Testis (tissue), 2 donors: ENCODE measurements at regions not wholly inside any gene's neighbourhood (a gene's known extent, or its start where the extent isn't known, plus 50 kb on each side); places are given as distances from the start of the nearest gene placed in this dataset.

Experiments used
- DNase-seq: peaks from one replicate; pipeline ENCODE4 v3.0.0-alpha.2; 2019
- H3K27ac ChIP-seq, 2 donors: fragments of 200-600 bp; sonication (generic); one replicate each; pipeline ENCODE4 v1.5.1; 2019
- H3K27me3 ChIP-seq: fragments of 200-600 bp; sonication (generic); one replicate; pipeline ENCODE4 v1.5.1; 2019
- H3K36me3 ChIP-seq: fragments of 200-600 bp; sonication (generic); one replicate; pipeline ENCODE4 v1.5.1; 2017; ENCODE audit warnings: low read depth; ENCODE audit errors: missing control alignments
- H3K4me1 ChIP-seq: fragments of 200-600 bp; sonication (generic); one replicate; pipeline ENCODE4 v1.5.1; 2019
- H3K4me3 ChIP-seq, 2 donors: fragments of 200-600 bp; sonication (generic); one replicate each; pipeline ENCODE4 v1.5.1; 2017 to 2019
- H3K9me3 ChIP-seq: fragments of 200-600 bp; sonication (generic); one replicate; pipeline ENCODE4 v1.5.1; 2017
- POLR2A ChIP-seq: fragments of 450-650 bp; IDR thresholded peaks from one replicate; pipeline ENCODE4 v1.6.1; 2017; ENCODE audit warnings: antibody characterized with exemption, mild to moderate bottlenecking, moderate library complexity
- WGBS, 2 donors: methylation state at CpG; one replicate each; pipeline ENCODE4 v1.1.5; 2018; 5-methylcytosine and 5-hydroxymethylcytosine counted together
- intact Hi-C: fragments of 100-400 bp; cut with DNase I; formaldehyde crosslinking; loops from one replicate; pipeline ENCODE4 v1.15.1; 2023; ENCODE audit warnings: low total_unique reads
- TF ChIP-seq, protein P1 (sequence below), 3 experiments: fragments of 450-650 bp in 2 of 3; fragments of 200-600 bp in 1 of 3; sonication (generic) in 1 of 3; IDR thresholded peaks; one replicate each; pipeline ENCODE4 v1.5.1; 2016 to 2019; ENCODE audit warnings: antibody characterized with exemption in 3 of 3, mild to moderate bottlenecking in 2 of 3, moderate library complexity in 1 of 3

DNA sequence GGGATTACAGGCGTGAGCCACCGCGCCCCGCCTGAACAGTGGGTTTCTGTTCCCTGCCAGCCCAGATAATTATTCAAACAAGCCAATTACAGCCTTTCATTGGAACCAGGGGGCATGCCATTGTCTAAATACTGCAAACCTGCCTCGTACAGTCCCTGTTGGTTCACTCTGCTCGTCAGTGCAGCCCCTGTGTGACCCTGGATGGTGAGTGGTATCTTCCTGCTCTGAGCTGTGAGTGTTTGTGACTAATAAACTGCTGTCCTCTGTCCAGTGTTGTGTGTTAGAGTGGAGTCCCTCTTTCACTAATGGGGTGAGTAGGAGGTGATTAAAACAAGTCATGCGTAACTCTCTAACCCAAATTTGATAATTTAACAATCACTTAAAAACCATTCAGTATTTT is 176.5 kb upstream of the FAM3C start:
- H3K9me3 ChIP-seq: no peaks in the 10 kb centered on the region
- no peak overlapping the region for H3K4me3 ChIP-seq
- DNase-seq: no peak
- H3K4me1 ChIP-seq: no peaks in the 10 kb centered on the region
- H3K27me3 ChIP-seq: no peaks in the 10 kb centered on the region
- WGBS, 2 donors: 88 to 96% methylated on average over 7 of the region's 7 CpGs
- no peaks in the 10 kb centered on the region for H3K36me3 ChIP-seq
- H3K27ac ChIP-seq: no peak overlapping the region
- intact Hi-C loops: no loop called here
- TF ChIP-seq POLR2A: no peak
- TF ChIP-seq, protein P1, sequence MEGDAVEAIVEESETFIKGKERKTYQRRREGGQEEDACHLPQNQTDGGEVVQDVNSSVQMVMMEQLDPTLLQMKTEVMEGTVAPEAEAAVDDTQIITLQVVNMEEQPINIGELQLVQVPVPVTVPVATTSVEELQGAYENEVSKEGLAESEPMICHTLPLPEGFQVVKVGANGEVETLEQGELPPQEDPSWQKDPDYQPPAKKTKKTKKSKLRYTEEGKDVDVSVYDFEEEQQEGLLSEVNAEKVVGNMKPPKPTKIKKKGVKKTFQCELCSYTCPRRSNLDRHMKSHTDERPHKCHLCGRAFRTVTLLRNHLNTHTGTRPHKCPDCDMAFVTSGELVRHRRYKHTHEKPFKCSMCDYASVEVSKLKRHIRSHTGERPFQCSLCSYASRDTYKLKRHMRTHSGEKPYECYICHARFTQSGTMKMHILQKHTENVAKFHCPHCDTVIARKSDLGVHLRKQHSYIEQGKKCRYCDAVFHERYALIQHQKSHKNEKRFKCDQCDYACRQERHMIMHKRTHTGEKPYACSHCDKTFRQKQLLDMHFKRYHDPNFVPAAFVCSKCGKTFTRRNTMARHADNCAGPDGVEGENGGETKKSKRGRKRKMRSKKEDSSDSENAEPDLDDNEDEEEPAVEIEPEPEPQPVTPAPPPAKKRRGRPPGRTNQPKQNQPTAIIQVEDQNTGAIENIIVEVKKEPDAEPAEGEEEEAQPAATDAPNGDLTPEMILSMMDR (IDR thresholded peaks at IDR 0.05): no peak

DNA sequence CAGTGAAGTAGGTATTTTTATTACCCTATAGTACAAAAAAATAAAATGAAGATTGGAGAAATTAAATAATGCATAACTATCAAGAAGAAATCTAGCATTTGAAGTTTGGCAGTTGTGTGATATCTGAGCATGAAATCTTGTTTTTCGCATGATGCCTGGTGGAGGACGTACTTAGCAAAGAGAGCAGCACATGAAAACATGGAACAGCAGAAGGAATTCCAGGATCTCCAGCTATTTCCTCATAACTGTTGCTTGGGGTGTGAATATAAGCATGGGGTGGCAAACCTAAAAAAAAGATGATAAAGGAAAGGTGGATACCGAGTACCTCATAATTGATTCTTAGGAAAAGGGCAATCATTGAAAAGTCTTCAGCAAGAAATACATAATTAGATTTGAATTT is 174.3 kb upstream of the FAM3C start:
- Histone ChIP-seq H3K4me1 (no peaks in the 10 kb centered on the region), H3K4me3 (no peak overlapping the region), H3K27ac (no peak overlapping the region), H3K27me3 (no peaks in the 10 kb centered on the region), H3K36me3 (no peaks in the 10 kb centered on the region), H3K9me3 (no peaks in the 10 kb centered on the region)
- WGBS, 2 donors: 95% methylated on average over 3 of the region's 3 CpGs
- TF ChIP-seq, protein P1 (IDR thresholded peaks at IDR 0.05): no peak
- no peak for TF ChIP-seq POLR2A
- DNase-seq: no peak
- intact Hi-C loops: no loop called here

DNA sequence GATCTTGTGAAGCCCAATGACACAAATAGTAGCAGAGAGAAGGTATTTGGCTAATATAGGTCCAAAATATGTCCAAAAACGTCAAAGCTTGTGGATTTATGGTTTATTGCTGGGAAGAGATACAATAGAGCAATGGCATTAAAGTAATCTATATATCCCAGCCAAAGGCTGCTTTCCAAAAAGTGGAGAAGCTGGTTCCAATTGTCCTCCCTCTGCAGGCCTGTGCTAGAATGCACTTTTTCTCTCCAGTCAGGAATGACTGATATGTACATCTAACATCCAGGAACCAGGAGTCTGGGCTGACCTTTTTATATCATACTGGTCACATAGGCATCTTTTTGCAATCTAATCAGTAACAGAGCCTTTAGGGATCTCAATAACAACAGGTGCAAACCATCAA is 167.1 kb upstream of the FAM3C start:
- 67 to 68% methylated on average over 1 of the region's 1 CpG for WGBS, 2 donors
- TF ChIP-seq, protein P1 (IDR thresholded peaks at IDR 0.05): no peak
- TF ChIP-seq POLR2A: no peak
- no peaks in the 10 kb centered on the region for H3K4me1 ChIP-seq

DNA sequence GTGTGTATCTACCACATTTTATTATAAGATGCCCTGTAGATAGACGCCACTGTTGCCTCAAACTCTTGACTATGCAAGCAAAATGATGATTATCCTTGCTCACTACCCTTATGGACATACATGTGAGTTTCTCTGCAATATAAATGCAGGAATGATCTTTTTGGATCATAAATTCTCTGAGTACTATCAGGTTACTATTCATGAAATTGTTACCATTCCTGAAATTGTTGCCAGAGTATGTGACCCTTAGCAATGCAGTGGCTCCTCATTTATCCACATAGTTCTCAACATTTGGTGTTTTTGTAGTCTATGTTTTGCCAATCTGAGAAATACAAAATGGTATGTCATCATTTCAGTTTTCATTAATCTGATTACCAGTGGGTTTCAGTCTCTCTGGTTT is 166.2 kb upstream of the FAM3C start:
- no peak overlapping the region for H3K27ac ChIP-seq
- no peak overlapping the region for H3K4me3 ChIP-seq
- TF ChIP-seq, protein P1 (IDR thresholded peaks at IDR 0.05): no peak
- TF ChIP-seq POLR2A: no peak
- no peak for DNase-seq
- WGBS, 2 donors: 83 to 85% methylated on average over 1 of the region's 1 CpG
- H3K27me3 ChIP-seq: no peaks in the 10 kb centered on the region
- intact Hi-C loops: no loop called here
- no peaks in the 10 kb centered on the region for H3K4me1 ChIP-seq
- no peaks in the 10 kb centered on the region for H3K9me3 ChIP-seq
- no peaks in the 10 kb centered on the region for H3K36me3 ChIP-seq

More for the DNA sequence above, 167.1 kb upstream of the FAM3C start:
- Histone ChIP-seq H3K4me3 (no peak overlapping the region), H3K27me3 (no peaks in the 10 kb centered on the region), H3K36me3 (no peaks in the 10 kb centered on the region), H3K27ac (no peak overlapping the region), H3K9me3 (no peaks in the 10 kb centered on the region)
- intact Hi-C loops: no loop called here
- no peak for DNase-seq

DNA sequence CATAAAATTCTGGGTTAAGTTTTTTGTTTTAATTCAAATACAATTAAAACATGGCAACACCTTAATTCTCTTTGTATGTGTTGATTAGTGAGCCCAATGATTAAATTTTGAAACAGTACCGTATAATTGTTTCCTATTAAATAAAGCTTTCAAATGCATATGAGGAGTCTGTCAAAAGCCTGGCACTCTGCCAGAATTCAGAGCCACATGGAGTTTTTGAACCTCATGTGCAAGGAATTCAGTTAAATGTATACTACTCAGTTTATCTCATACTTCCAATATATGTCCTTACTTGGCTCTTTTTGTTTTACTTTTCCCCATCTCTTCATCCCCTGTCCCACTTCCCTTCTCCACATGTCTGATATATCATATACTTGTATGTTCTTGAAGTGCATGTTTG is 165.6 kb upstream of the FAM3C start:
- Histone ChIP-seq H3K4me1 (no peaks in the 10 kb centered on the region), H3K4me3 (no peak overlapping the region), H3K9me3 (no peaks in the 10 kb centered on the region), H3K27ac (no peak overlapping the region), H3K27me3 (no peaks in the 10 kb centered on the region), H3K36me3 (no peaks in the 10 kb centered on the region)
- TF ChIP-seq, protein P1 (IDR thresholded peaks at IDR 0.05): no peak
- TF ChIP-seq POLR2A: no peak
- intact Hi-C loops: no loop called here
- WGBS, 2 donors: 66 to 69% methylated on average over 1 of the region's 1 CpG
- DNase-seq: no peak
